H1 (cell line): ENCODE measurements at regions not wholly inside any gene's neighbourhood (a gene's known extent, or its start where the extent isn't known, plus 50 kb on each side); places are given as distances from the start of the nearest gene placed in this dataset.

Experiments
- CTCF ChIA-PET: fragments of 300-600 bp; sonication (Branson Sonifier 250); formaldehyde crosslinking; loops from one replicate; lab custom pipeline; 2021; ENCODE audit not compliant: partially characterized antibody; lab: Charles Lee
- POLR2A ChIA-PET: fragments of 300-600 bp; sonication (Branson Sonifier 250); formaldehyde crosslinking; loops from one replicate; lab custom pipeline; 2021; ENCODE audit warnings: inconsistent platforms; ENCODE audit not compliant: partially characterized antibody; lab: Charles Lee
- DNase-seq, 2 experiments: peaks; one replicate each; pipeline versions ENCODE4 v3.0.0 to v3.0.0-alpha.2; 2010 to 2022; ENCODE audit warnings: low spot score in 2 of 2, low read depth in 1 of 2, mixed read lengths in 1 of 2
- FAIRE-seq: peaks from 2 replicates; lab custom pipeline; 2011; peaks lifted over from hg19 to GRCh38; lab: Jason Lieb, UNC
- H2AFZ ChIP-seq: 2 replicates; pipeline ENCODE4 v1.8.1; 2012; ENCODE audit warnings: low read length, inconsistent platforms
- H2AK5ac ChIP-seq: 2 replicates; pipeline ENCODE4 v1.6.1; 2013; ENCODE audit warnings: low read depth, low read length
- H2BK120ac ChIP-seq: replicated peaks from 2 replicates; pipeline ENCODE3; 2013; ENCODE audit warnings: low read depth, low read length, inconsistent platforms
- H2BK12ac ChIP-seq: 2 replicates; pipeline ENCODE4 v1.6.1; 2013; ENCODE audit warnings: low read depth, low read length
- H2BK15ac ChIP-seq: 2 replicates; pipeline ENCODE4 v1.6.1; 2013; ENCODE audit warnings: low read length
- H2BK20ac ChIP-seq: 2 replicates; pipeline ENCODE4 v1.6.1; 2013; ENCODE audit warnings: low read length
- H2BK5ac ChIP-seq: 2 replicates; pipeline ENCODE4 v1.6.1; 2013; ENCODE audit warnings: low read depth, low read length
- H3K14ac ChIP-seq: 2 replicates; pipeline ENCODE4 v1.6.1; 2013; ENCODE audit warnings: inconsistent platforms; ENCODE audit not compliant: insufficient read length
- H3K18ac ChIP-seq: 2 replicates; pipeline ENCODE4 v1.6.1; 2013; ENCODE audit warnings: low read length; ENCODE audit errors: extremely low read depth
- H3K23ac ChIP-seq: 2 replicates; pipeline ENCODE4 v1.6.1; 2013; ENCODE audit warnings: inconsistent platforms; ENCODE audit not compliant: insufficient read length
- H3K23me2 ChIP-seq: 2 replicates; pipeline ENCODE4 v1.6.1; 2013; ENCODE audit warnings: low read depth, low read length
- H3K27ac ChIP-seq: 2 replicates; pipeline ENCODE4 v1.6.1; 2011; ENCODE audit warnings: low read depth, low read length, inconsistent platforms
- H3K27me3 ChIP-seq, 4 experiments: replicated peaks in 1 of 4; 1 replicate in 1 of 4; 2 replicates in 3 of 4; pipeline versions ENCODE4 v1.6.1 to v1.8.1; 2011 to 2013; ENCODE audit warnings: low read length in 3 of 4, mild to moderate bottlenecking in 3 of 4, inconsistent platforms in 2 of 4, mixed read lengths in 2 of 4, moderate library complexity in 1 of 4; ENCODE audit not compliant: control insufficient read depth in 3 of 4, insufficient read depth in 3 of 4; ENCODE audit errors: extremely low read depth in 1 of 4
- H3K36me3 ChIP-seq, 4 experiments: 2 replicates each; pipeline versions ENCODE4 v1.6.1 to v1.8.1; 2011 to 2013; ENCODE audit warnings: mild to moderate bottlenecking in 4 of 4, low read length in 3 of 4, moderate library complexity in 2 of 4, control low read depth in 1 of 4, inconsistent platforms in 1 of 4; ENCODE audit not compliant: insufficient read depth in 4 of 4, control insufficient read depth in 2 of 4
- H3K4ac ChIP-seq: replicated peaks from 2 replicates; pipeline ENCODE3; 2013; ENCODE audit warnings: low read length, low read depth, mixed read lengths, inconsistent platforms; ENCODE audit not compliant: insufficient read length
- H3K4me1 ChIP-seq, 4 experiments: replicated peaks in 1 of 4; 1 replicate in 1 of 4; 2 replicates in 3 of 4; pipeline versions ENCODE4 v1.6.1 to v1.8.1; 2011 to 2013; ENCODE audit warnings: low read length in 3 of 4, inconsistent platforms in 2 of 4, mixed read lengths in 1 of 4; ENCODE audit not compliant: insufficient read depth in 4 of 4, control insufficient read depth in 3 of 4
- H3K4me2 ChIP-seq, 2 experiments: 2 replicates each; pipeline versions ENCODE4 v1.6.1 to v1.8.1; 2011 to 2013; ENCODE audit warnings: low read depth in 2 of 2, low read length in 2 of 2, control low read depth in 1 of 2, inconsistent platforms in 1 of 2, mild to moderate bottlenecking in 1 of 2; ENCODE audit not compliant: insufficient read depth in 1 of 2
- H3K4me3 ChIP-seq, 4 experiments: fragments of 200-600, 300-600 bp in 1 of 4; sonication (generic), shearing (Covaris generic), sonication (Bioruptor Twin) in 1 of 4; 2 replicates each; pipeline versions ENCODE4 v1.5.1 to v1.8.1; 2011 to 2016; ENCODE audit warnings: low read length in 4 of 4, low read depth in 3 of 4, control low read depth in 2 of 4, inconsistent platforms in 2 of 4, mild to moderate bottlenecking in 2 of 4, mixed read lengths in 1 of 4, moderate library complexity in 1 of 4; ENCODE audit not compliant: insufficient read depth in 2 of 4; ENCODE audit errors: extremely low read depth in 1 of 4
- H3K56ac ChIP-seq: replicated peaks from 2 replicates; pipeline ENCODE3; 2013; ENCODE audit warnings: low read depth, mild to moderate bottlenecking, mixed read lengths, low read length, inconsistent platforms; ENCODE audit not compliant: insufficient read length
- H3K79me1 ChIP-seq: 2 replicates; pipeline ENCODE4 v1.6.1; 2013; ENCODE audit warnings: low read depth, low read length, control low read depth
- H3K79me2 ChIP-seq, 2 experiments: 2 replicates each; pipeline versions ENCODE4 v1.6.1 to v1.8.1; 2012 to 2013; ENCODE audit warnings: low read length in 2 of 2, mild to moderate bottlenecking in 2 of 2, inconsistent platforms in 1 of 2; ENCODE audit not compliant: insufficient read depth in 2 of 2, control insufficient read depth in 1 of 2
- H3K9ac ChIP-seq, 4 experiments: replicated peaks in 1 of 4; 1 replicate in 1 of 4; 2 replicates in 3 of 4; pipeline versions ENCODE4 v1.6.1 to v1.8.1; 2011 to 2013; ENCODE audit warnings: low read depth in 3 of 4, low read length in 3 of 4, control low read depth in 2 of 4, mild to moderate bottlenecking in 2 of 4, moderate library complexity in 2 of 4, inconsistent platforms in 1 of 4; ENCODE audit errors: extremely low read depth in 1 of 4
- H3K9me3 ChIP-seq, 2 experiments: 2 replicates each; pipeline versions ENCODE4 v1.6.1 to v1.8.1; 2012 to 2013; ENCODE audit warnings: mild to moderate bottlenecking in 2 of 2, moderate library complexity in 2 of 2, control low read depth in 1 of 2, inconsistent platforms in 1 of 2, low read depth in 1 of 2, low read length in 1 of 2, mixed read lengths in 1 of 2; ENCODE audit not compliant: insufficient read depth in 2 of 2
- H4K20me1 ChIP-seq, 2 experiments: replicated peaks in 1 of 2; 2 replicates each; pipeline versions ENCODE3 to v1.8.1; 2011 to 2013; ENCODE audit warnings: inconsistent platforms in 2 of 2, low read length in 2 of 2, mild to moderate bottlenecking in 1 of 2; ENCODE audit not compliant: insufficient read depth in 2 of 2, control insufficient read depth in 1 of 2
- H4K5ac ChIP-seq: 2 replicates; pipeline ENCODE4 v1.6.1; 2013; ENCODE audit warnings: low read length, low read depth, mixed read lengths, inconsistent platforms; ENCODE audit not compliant: insufficient read length
- H4K8ac ChIP-seq: 2 replicates; pipeline ENCODE4 v1.8.0; 2013; ENCODE audit warnings: mild to moderate bottlenecking, moderate library complexity, low read length, inconsistent platforms; ENCODE audit not compliant: insufficient read depth; ENCODE audit errors: extremely low read depth
- H4K91ac ChIP-seq: replicated peaks from 2 replicates; pipeline ENCODE3; 2013; ENCODE audit warnings: low read length, mixed read lengths, inconsistent platforms; ENCODE audit not compliant: insufficient read length
- ASH2L ChIP-seq: fragments of 200-600, 300-600 bp; sonication (generic); IDR thresholded peaks from one replicate; pipeline ENCODE4 v1.7.1; 2017; ENCODE audit warnings: low read length
- ATF2 ChIP-seq: IDR thresholded peaks from 2 replicates; pipeline ENCODE4 v1.6.1; 2012; ENCODE audit warnings: low read length, inconsistent platforms
- CBX8 ChIP-seq: fragments of 300-800, 300-1000 bp; sonication (generic); IDR thresholded peaks from 2 replicates; pipeline ENCODE4 v1.7.1; 2016; ENCODE audit warnings: low read depth, low read length, borderline replicate concordance
- JUN ChIP-seq: IDR thresholded peaks from 2 replicates; pipeline ENCODE4 v1.6.1; 2011; ENCODE audit warnings: low read depth, mild to moderate bottlenecking, improper control_type of control experiment, low read length
- KDM1A ChIP-seq: fragments of 200-600, 300-600 bp; sonication (generic); IDR thresholded peaks from 2 replicates; pipeline ENCODE4 v1.7.1; 2016; ENCODE audit warnings: mild to moderate bottlenecking, low read length, borderline replicate concordance
- POLR2AphosphoS5 ChIP-seq: IDR thresholded peaks from 2 replicates; pipeline ENCODE4 v1.6.1; 2011; ENCODE audit warnings: low read depth, low read length
- RAD21 ChIP-seq, 2 experiments: IDR thresholded peaks in 1 of 2; conservative IDR thresholded peaks in 1 of 2; 2 replicates each; pipeline ENCODE4 v1.6.1; 2011; ENCODE audit warnings: low read depth in 2 of 2, low read length in 2 of 2, improper control_type of control experiment in 1 of 2, inconsistent platforms in 1 of 2, mild to moderate bottlenecking in 1 of 2, moderate library complexity in 1 of 2
- SP1 ChIP-seq: IDR thresholded peaks from 2 replicates; pipeline ENCODE4 v1.6.1; 2011; ENCODE audit warnings: low read depth, low read length
- YY1 ChIP-seq: IDR thresholded peaks from 2 replicates; pipeline ENCODE4 v1.6.1; 2011; ENCODE audit warnings: low read depth, mild to moderate bottlenecking, low read length
- WGBS, 2 experiments: shearing (Covaris generic) in 1 of 2; methylation state at CpG; one replicate each; pipeline versions ENCODE4 v1.1.6 to v1.1.7; 2013 to 2015; ENCODE audit warnings: low lambda C conversion rate in 2 of 2, mixed read lengths in 2 of 2, inconsistent platforms in 1 of 2, low coverage in 1 of 2, missing lambda C conversion rate in 1 of 2; ENCODE audit not compliant: insufficient replicate concordance in 2 of 2, insufficient coverage in 1 of 2, insufficient read length in 1 of 2; ENCODE audit errors: extremely low coverage in 1 of 2, missing lambda C conversion rate in 1 of 2; 5-methylcytosine and 5-hydroxymethylcytosine counted together

- 92% methylated on average over 7 of the region's 11 CpGs; no CpG with 5 or more reads in 1 of the 2 experiments for WGBS, 2 experiments
Observed at GRCh38 chrX:39832211-39832610, 265.5 kb downstream of the BCOR start.

More at GRCh38 chrX:39832211-39832610, 265.5 kb downstream of the BCOR start:
- no peak overlapping the region for H3K4me2 ChIP-seq
- H3K36me3 ChIP-seq = no peaks in the 10 kb centered on the region
- no peak overlapping the region for H4K5ac ChIP-seq
- no peak overlapping the region for H3K18ac ChIP-seq
- no peaks in the 10 kb centered on the region for H3K23me2 ChIP-seq
- no peak overlapping the region for H4K91ac ChIP-seq
- no peak overlapping the region for H3K4ac ChIP-seq
- TF ChIP-seq KDM1A (no peak), CBX8 (no peak), ATF2 (no peak), SP1 (no peak), POLR2AphosphoS5 (no peak), ASH2L (no peak), RAD21 (IDR thresholded peaks at IDR 0.05 in 1 of 2, conservative IDR thresholded peaks at IDR 0.05 in 1 of 2; ENCODE audit: low read depth in 2 of 2, low read length in 2 of 2) (no peak), JUN (no peak), YY1 (no peak)
- no peaks in the 10 kb centered on the region for H3K9me3 ChIP-seq
- H2AK5ac ChIP-seq = no peak overlapping the region
- FAIRE-seq (no peak), DNase-seq (no peak)
- no peak overlapping the region for H2BK20ac ChIP-seq
- no peaks in the 10 kb centered on the region for H3K27me3 ChIP-seq
- H3K79me2 ChIP-seq = no peaks in the 10 kb centered on the region
- no peak overlapping the region for H3K4me3 ChIP-seq
- ChIA-PET POLR2A (no interaction called here), CTCF (interaction anchor here (0.9 to 5.5 kb wide), 2 partner anchors 8 to 65 kb away, joined by 3 to 28 read pairs; no protein-coding TSS in a partner anchor)
- no peak overlapping the region for H4K8ac ChIP-seq
- H2BK15ac ChIP-seq = no peak overlapping the region
- H3K23ac ChIP-seq = no peak overlapping the region
- H2BK12ac ChIP-seq = 0 out of 2 replicates have a peak overlapping the region, but pooled peaks have one; percentile 17
- H3K56ac ChIP-seq = no peak overlapping the region
- H2BK5ac ChIP-seq = no peak overlapping the region
- no peak overlapping the region for H2AFZ ChIP-seq
- H3K79me1 ChIP-seq = no peaks in the 10 kb centered on the region
- H3K4me1 ChIP-seq = no peaks in the 10 kb centered on the region; a peak in 2 of 7 replicates
- H2BK120ac ChIP-seq = peak overlapping the region; percentile 43
- H3K27ac ChIP-seq = no peak overlapping the region
- H3K14ac ChIP-seq = no peak overlapping the region
- no peaks in the 10 kb centered on the region for H4K20me1 ChIP-seq
- H3K9ac ChIP-seq = no peak overlapping the region
